ENCODE measurements at regions not wholly inside any gene's neighbourhood (a gene's known extent, or its start where the extent isn't known, plus 50 kb on each side); places are given as distances from the start of the nearest gene placed in this dataset.

GRCh38 chr10:129361676-129362376 lies 105.2 kb upstream of the MGMT start:
- Mint-ChIP-seq H3K4me3 (no peak overlapping the region), H3K27me3 (no peaks in the 10 kb centered on the region), H3K9me3 (peaks cover 3% of the 10 kb centered on the region), H3K4me1 (ENCODE audit: low read depth) (no peaks in the 10 kb centered on the region), H3K27ac (no peak overlapping the region), H3K36me3 (ENCODE audit: low read depth) (no peaks in the 10 kb centered on the region)
- DNase-seq = no peak

- no peaks in the 10 kb centered on the region for H3K36me3 Mint-ChIP-seq (ENCODE audit: low read depth)
- DNase-seq = no peak
- H3K9me3 Mint-ChIP-seq = no peaks in the 10 kb centered on the region
- no peak overlapping the region for H3K27ac Mint-ChIP-seq
- no peaks in the 10 kb centered on the region for H3K4me1 Mint-ChIP-seq (ENCODE audit: low read depth)
- H3K27me3 Mint-ChIP-seq = peaks cover 5% of the 10 kb centered on the region
- H3K4me3 Mint-ChIP-seq = no peak overlapping the region
Measured at GRCh38 chr10:129364949-129365348, 102.1 kb upstream of the MGMT start.

- no peaks in the 10 kb centered on the region for H3K36me3 Mint-ChIP-seq (ENCODE audit: low read depth)
- peaks cover 5% of the 10 kb centered on the region for H3K27me3 Mint-ChIP-seq
- no peak for DNase-seq
- no peak overlapping the region for H3K27ac Mint-ChIP-seq
- no peak overlapping the region for H3K4me3 Mint-ChIP-seq
- no peaks in the 10 kb centered on the region for H3K9me3 Mint-ChIP-seq
- H3K4me1 Mint-ChIP-seq (ENCODE audit: low read depth) = no peaks in the 10 kb centered on the region
Measured at GRCh38 chr10:129365767-129366402, 101.2 kb upstream of the MGMT start.

- no peaks in the 10 kb centered on the region for H3K36me3 Mint-ChIP-seq (ENCODE audit: low read depth)
- H3K27me3 Mint-ChIP-seq = peaks cover 11% of the 10 kb centered on the region
- no peak for DNase-seq
- H3K4me3 Mint-ChIP-seq = no peak overlapping the region
- no peak overlapping the region for H3K27ac Mint-ChIP-seq
- no peaks in the 10 kb centered on the region for H3K9me3 Mint-ChIP-seq
- no peaks in the 10 kb centered on the region for H3K4me1 Mint-ChIP-seq (ENCODE audit: low read depth)
Measured at GRCh38 chr10:129366450-129366849, 100.6 kb upstream of the MGMT start.

- no peaks in the 10 kb centered on the region for H3K9me3 Mint-ChIP-seq
- peaks cover 6% of the 10 kb centered on the region for H3K4me1 Mint-ChIP-seq (ENCODE audit: low read depth)
- peaks cover 31% of the 10 kb centered on the region for H3K27me3 Mint-ChIP-seq
- H3K4me3 Mint-ChIP-seq = no peak overlapping the region
- no peak overlapping the region for H3K27ac Mint-ChIP-seq
- no peaks in the 10 kb centered on the region for H3K36me3 Mint-ChIP-seq (ENCODE audit: low read depth)
- no peak for DNase-seq
Measured at GRCh38 chr10:129369566-129369965, 97.5 kb upstream of the MGMT start.

GRCh38 chr10:129371541-129371940 lies 95.5 kb upstream of the MGMT start:
- peaks cover 6% of the 10 kb centered on the region for H3K4me1 Mint-ChIP-seq (ENCODE audit: low read depth)
- H3K4me3 Mint-ChIP-seq = no peak overlapping the region
- peaks cover 31% of the 10 kb centered on the region for H3K27me3 Mint-ChIP-seq
- H3K27ac Mint-ChIP-seq = no peak overlapping the region
- no peaks in the 10 kb centered on the region for H3K36me3 Mint-ChIP-seq (ENCODE audit: low read depth)
- no peaks in the 10 kb centered on the region for H3K9me3 Mint-ChIP-seq
- no peak for DNase-seq

GRCh38 chr10:129372172-129372571 lies 94.9 kb upstream of the MGMT start:
- no peak for DNase-seq
- peaks cover 31% of the 10 kb centered on the region for H3K27me3 Mint-ChIP-seq
- no peak overlapping the region for H3K4me3 Mint-ChIP-seq
- H3K27ac Mint-ChIP-seq = no peak overlapping the region
- H3K4me1 Mint-ChIP-seq (ENCODE audit: low read depth) = peaks cover 6% of the 10 kb centered on the region
- no peaks in the 10 kb centered on the region for H3K36me3 Mint-ChIP-seq (ENCODE audit: low read depth)
- H3K9me3 Mint-ChIP-seq = no peaks in the 10 kb centered on the region

GRCh38 chr10:129373231-129373630 lies 93.8 kb upstream of the MGMT start:
- Mint-ChIP-seq H3K4me3 (no peak overlapping the region), H3K27ac (no peak overlapping the region), H3K9me3 (no peaks in the 10 kb centered on the region), H3K36me3 (ENCODE audit: low read depth) (no peaks in the 10 kb centered on the region), H3K27me3 (peaks cover 31% of the 10 kb centered on the region), H3K4me1 (ENCODE audit: low read depth) (peaks cover 6% of the 10 kb centered on the region)
- DNase-seq = no peak

- H3K4me3 Mint-ChIP-seq = no peak overlapping the region
- H3K27me3 Mint-ChIP-seq = peaks cover 31% of the 10 kb centered on the region
- peaks cover 6% of the 10 kb centered on the region for H3K4me1 Mint-ChIP-seq (ENCODE audit: low read depth)
- H3K27ac Mint-ChIP-seq = no peak overlapping the region
- no peaks in the 10 kb centered on the region for H3K36me3 Mint-ChIP-seq (ENCODE audit: low read depth)
- no peak for DNase-seq
- no peaks in the 10 kb centered on the region for H3K9me3 Mint-ChIP-seq
Measured at GRCh38 chr10:129373718-129374117, 93.3 kb upstream of the MGMT start.

- Mint-ChIP-seq H3K27me3 (peaks cover 26% of the 10 kb centered on the region), H3K27ac (no peak overlapping the region), H3K36me3 (ENCODE audit: low read depth) (no peaks in the 10 kb centered on the region), H3K4me3 (no peak overlapping the region), H3K4me1 (ENCODE audit: low read depth) (peaks cover 6% of the 10 kb centered on the region), H3K9me3 (no peaks in the 10 kb centered on the region)
- DNase-seq = no peak
Measured at GRCh38 chr10:129375171-129375570, 91.9 kb upstream of the MGMT start.

GRCh38 chr10:129375912-129376311 lies 91.1 kb upstream of the MGMT start:
- no peaks in the 10 kb centered on the region for H3K36me3 Mint-ChIP-seq (ENCODE audit: low read depth)
- H3K4me3 Mint-ChIP-seq = no peak overlapping the region
- H3K27ac Mint-ChIP-seq = no peak overlapping the region
- DNase-seq = no peak
- H3K27me3 Mint-ChIP-seq = peaks cover 26% of the 10 kb centered on the region
- H3K4me1 Mint-ChIP-seq (ENCODE audit: low read depth) = peaks cover 6% of the 10 kb centered on the region
- H3K9me3 Mint-ChIP-seq = no peaks in the 10 kb centered on the region

GRCh38 chr10:129380279-129380678 lies 86.8 kb upstream of the MGMT start:
- no peak for DNase-seq
- Mint-ChIP-seq H3K27ac (no peak overlapping the region), H3K36me3 (ENCODE audit: low read depth) (no peaks in the 10 kb centered on the region), H3K4me1 (ENCODE audit: low read depth) (no peaks in the 10 kb centered on the region), H3K27me3 (peaks cover 8% of the 10 kb centered on the region), H3K4me3 (no peak overlapping the region), H3K9me3 (no peaks in the 10 kb centered on the region)

GRCh38 chr10:129381741-129382140 lies 85.3 kb upstream of the MGMT start:
- Mint-ChIP-seq H3K36me3 (ENCODE audit: low read depth) (no peaks in the 10 kb centered on the region), H3K4me1 (ENCODE audit: low read depth) (no peaks in the 10 kb centered on the region), H3K27ac (no peak overlapping the region), H3K27me3 (peaks cover 8% of the 10 kb centered on the region), H3K9me3 (no peaks in the 10 kb centered on the region), H3K4me3 (no peak overlapping the region)
- no peak for DNase-seq

- Mint-ChIP-seq H3K9me3 (no peaks in the 10 kb centered on the region), H3K36me3 (ENCODE audit: low read depth) (no peaks in the 10 kb centered on the region), H3K4me1 (ENCODE audit: low read depth) (no peaks in the 10 kb centered on the region), H3K4me3 (no peak overlapping the region), H3K27ac (no peak overlapping the region), H3K27me3 (peaks cover 8% of the 10 kb centered on the region)
- DNase-seq = no peak
Measured at GRCh38 chr10:129382401-129382800, 84.6 kb upstream of the MGMT start.

GRCh38 chr10:129383651-129384050 lies 83.4 kb upstream of the MGMT start:
- H3K27me3 Mint-ChIP-seq = peaks cover 8% of the 10 kb centered on the region
- no peaks in the 10 kb centered on the region for H3K4me1 Mint-ChIP-seq (ENCODE audit: low read depth)
- no peaks in the 10 kb centered on the region for H3K9me3 Mint-ChIP-seq
- DNase-seq = no peak
- no peak overlapping the region for H3K4me3 Mint-ChIP-seq
- H3K27ac Mint-ChIP-seq = no peak overlapping the region
- no peaks in the 10 kb centered on the region for H3K36me3 Mint-ChIP-seq (ENCODE audit: low read depth)

All from activated T-cell treated with anti-CD3 and anti-CD28 coated beads, Interleukin-2, amount 50 U/mL, for 24 hours (primary cell).